ENCODE measurements at regions not wholly inside any gene's neighbourhood (a gene's known extent, or its start where the extent isn't known, plus 50 kb on each side); places are given as distances from the start of the nearest gene placed in this dataset.

- WGBS, 2 donors = 70 to 87% methylated on average over 4 of the region's 4 CpGs
- H3K27me3 ChIP-seq = no peaks in the 10 kb centered on the region
Observed at GRCh38 chr11:90823446-90823845, 600.6 kb upstream of the CHORDC1 start.

GRCh38 chr11:90822996-90823395, 600.1 kb upstream of the CHORDC1 start:
- WGBS, 2 donors = 77 to 83% methylated on average over 5 of the region's 5 CpGs
- no peak for ATAC-seq (ENCODE audit: low FRiP score in 2 of 2)
- H3K9me3 ChIP-seq = no peaks in the 10 kb centered on the region

More at GRCh38 chr11:90823446-90823845, 600.6 kb upstream of the CHORDC1 start:
- Histone ChIP-seq H3K27ac (no peak overlapping the region), H3K36me3 (no peaks in the 10 kb centered on the region), H3K4me3 (no peak overlapping the region), H3K4me1 (no peaks in the 10 kb centered on the region), H3K9me3 (no peaks in the 10 kb centered on the region)
- DNase-seq (no peak), ATAC-seq (ENCODE audit: low FRiP score in 2 of 2) (no peak)
- TF ChIP-seq POLR2AphosphoS5 (IDR thresholded peaks at IDR 0.05) (no peak), CTCF (IDR thresholded peaks at IDR 0.05) (no peak), EP300 (IDR thresholded peaks at IDR 0.05) (no peak), POLR2A (IDR thresholded peaks at IDR 0.05) (no peak)

GRCh38 chr11:90818196-90818745, 595.4 kb upstream of the CHORDC1 start:
- H3K27ac ChIP-seq = no peak overlapping the region
- WGBS, 2 donors = 85 to 86% methylated on average over 1 of the region's 1 CpG

More at GRCh38 chr11:90822996-90823395, 600.1 kb upstream of the CHORDC1 start:
- DNase-seq = no peak
- Histone ChIP-seq H3K36me3 (no peaks in the 10 kb centered on the region), H3K4me1 (no peaks in the 10 kb centered on the region), H3K4me3 (no peak overlapping the region), H3K27me3 (no peaks in the 10 kb centered on the region), H3K27ac (no peak overlapping the region)
- TF ChIP-seq CTCF (IDR thresholded peaks at IDR 0.05) (no peak), EP300 (IDR thresholded peaks at IDR 0.05) (no peak), POLR2A (IDR thresholded peaks at IDR 0.05) (no peak), POLR2AphosphoS5 (IDR thresholded peaks at IDR 0.05) (no peak)

GRCh38 chr11:90809581-90809980, 586.7 kb upstream of the CHORDC1 start:
- no peak for DNase-seq
- Histone ChIP-seq H3K36me3 (no peaks in the 10 kb centered on the region), H3K9me3 (no peaks in the 10 kb centered on the region), H3K27ac (no peak overlapping the region), H3K27me3 (no peaks in the 10 kb centered on the region), H3K4me3 (no peak overlapping the region), H3K4me1 (no peaks in the 10 kb centered on the region)
- TF ChIP-seq POLR2A (IDR thresholded peaks at IDR 0.05) (no peak), POLR2AphosphoS5 (IDR thresholded peaks at IDR 0.05) (no peak), CTCF (IDR thresholded peaks at IDR 0.05) (no peak), EP300 (IDR thresholded peaks at IDR 0.05) (no peak)
- WGBS, 2 donors = 62 to 67% methylated on average over 5 of the region's 5 CpGs
- ATAC-seq (ENCODE audit: low FRiP score in 2 of 2) = no peak

More at GRCh38 chr11:90818196-90818745, 595.4 kb upstream of the CHORDC1 start:
- Histone ChIP-seq H3K9me3 (no peaks in the 10 kb centered on the region), H3K27me3 (no peaks in the 10 kb centered on the region), H3K4me1 (no peaks in the 10 kb centered on the region), H3K36me3 (no peaks in the 10 kb centered on the region), H3K4me3 (no peak overlapping the region)
- DNase-seq (no peak), ATAC-seq (ENCODE audit: low FRiP score in 2 of 2) (no peak)
- TF ChIP-seq EP300 (IDR thresholded peaks at IDR 0.05) = no peak
- no peak for TF ChIP-seq POLR2A (IDR thresholded peaks at IDR 0.05)
- no peak for TF ChIP-seq CTCF (IDR thresholded peaks at IDR 0.05)
- TF ChIP-seq POLR2AphosphoS5 (IDR thresholded peaks at IDR 0.05) = no peak

- no peaks in the 10 kb centered on the region for H3K27me3 ChIP-seq
- ATAC-seq (ENCODE audit: low FRiP score in 2 of 2) = no peak
- H3K9me3 ChIP-seq = no peaks in the 10 kb centered on the region
- WGBS, 2 donors = 81 to 84% methylated on average over 3 of the region's 3 CpGs
- no peak for DNase-seq
- H3K27ac ChIP-seq = no peak overlapping the region
- H3K36me3 ChIP-seq = no peaks in the 10 kb centered on the region
- no peaks in the 10 kb centered on the region for H3K4me1 ChIP-seq
- H3K4me3 ChIP-seq = no peak overlapping the region
- no peak for TF ChIP-seq CTCF (IDR thresholded peaks at IDR 0.05)
Observed at GRCh38 chr11:90805172-90805571, 582.3 kb upstream of the CHORDC1 start.
